CD14-positive monocyte (primary cell): ENCODE measurements at regions not wholly inside any gene's neighbourhood (a gene's known extent, or its start where the extent isn't known, plus 50 kb on each side); places are given as distances from the start of the nearest gene placed in this dataset.
A peak's percentile ranks its signal among the peaks of the same experiment; 100 is the strongest.

ENCODE experiments used
- DNase-seq, 3 donors: peaks; one replicate each; pipeline ENCODE4 v3.0.0-alpha.2; 2011 to 2022
- H2AFZ ChIP-seq: 2 replicates; pipeline ENCODE4 v1.6.0; 2012; ENCODE audit warnings: mild to moderate bottlenecking, low read depth, low read length, inconsistent platforms; ENCODE audit not compliant: insufficient read depth, poor library complexity, severe bottlenecking
- H3K27ac ChIP-seq, 2 donors: 1 replicate in 1 of 2; 2 replicates in 1 of 2; pipeline ENCODE4 v1.5.1; 2012 to 2013; ENCODE audit warnings: low read length in 2 of 2, control low read depth in 1 of 2, inconsistent platforms in 1 of 2, low read depth in 1 of 2, mild to moderate bottlenecking in 1 of 2
- H3K27me3 ChIP-seq, 2 donors: one replicate each; pipeline versions ENCODE4 v1.6.0 to v1.6.1; 2011 to 2013; ENCODE audit warnings: low read length in 2 of 2; ENCODE audit not compliant: control insufficient read depth in 2 of 2, insufficient read depth in 2 of 2
- H3K36me3 ChIP-seq, 2 donors: replicated peaks in 1 of 2; 1 replicate in 1 of 2; 2 replicates in 1 of 2; pipeline versions ENCODE4 v1.5.1 to v1.6.1; 2012 to 2013; ENCODE audit warnings: low read length in 2 of 2, control low read depth in 1 of 2, inconsistent platforms in 1 of 2, mild to moderate bottlenecking in 1 of 2; ENCODE audit not compliant: insufficient read depth in 2 of 2, control insufficient read depth in 1 of 2
- H3K4me1 ChIP-seq, 2 donors: 1 replicate in 1 of 2; 2 replicates in 1 of 2; pipeline versions ENCODE4 v1.5.1 to v1.6.1; 2012 to 2013; ENCODE audit warnings: low read length in 2 of 2, control low read depth in 1 of 2, inconsistent platforms in 1 of 2, mild to moderate bottlenecking in 1 of 2, moderate library complexity in 1 of 2; ENCODE audit not compliant: insufficient read depth in 2 of 2, control insufficient read depth in 1 of 2
- H3K4me2 ChIP-seq: replicated peaks from 2 replicates; pipeline ENCODE3; 2012; ENCODE audit warnings: low read length, moderate library complexity, mild to moderate bottlenecking; ENCODE audit not compliant: poor library complexity, severe bottlenecking; ENCODE audit errors: extremely low read depth
- H3K4me3 ChIP-seq, 3 experiments: fragments of 200-600 bp in 1 of 3; sonication (generic) in 1 of 3; replicated peaks in 1 of 3; 1 replicate in 2 of 3; 2 replicates in 1 of 3; pipeline ENCODE4 v1.5.1; 2011 to 2013; ENCODE audit warnings: low read length in 3 of 3, mild to moderate bottlenecking in 3 of 3, control low read depth in 2 of 3, low read depth in 2 of 3, inconsistent platforms in 1 of 3, moderate library complexity in 1 of 3
- H3K79me2 ChIP-seq: 2 replicates; pipeline ENCODE4 v1.6.0; 2012; ENCODE audit warnings: mild to moderate bottlenecking, control low read depth, inconsistent platforms, low read length, moderate library complexity; ENCODE audit not compliant: insufficient read depth
- H3K9ac ChIP-seq: 2 replicates; pipeline ENCODE4 v1.6.0; 2017; ENCODE audit warnings: low read length, mild to moderate bottlenecking; ENCODE audit not compliant: insufficient read depth, poor library complexity, severe bottlenecking
- H3K9me3 ChIP-seq, 2 donors: replicated peaks in 1 of 2; 1 replicate in 1 of 2; 2 replicates in 1 of 2; pipeline versions ENCODE4 v1.5.1 to v1.6.1; 2012 to 2013; ENCODE audit warnings: low read length in 2 of 2, control low read depth in 1 of 2; ENCODE audit not compliant: control insufficient read depth in 1 of 2, insufficient read depth in 1 of 2
- H4K20me1 ChIP-seq: 2 replicates; pipeline ENCODE4 v1.6.0; 2012; ENCODE audit warnings: mild to moderate bottlenecking, low read length, control low read depth, moderate library complexity; ENCODE audit not compliant: insufficient read depth
- H3K27ac Mint-ChIP-seq, 7 donors: one replicate each; pipeline ENCODE4 v1.8.0; 2020; ENCODE audit warnings: mild to moderate bottlenecking in 7 of 7, mixed read lengths in 7 of 7, moderate library complexity in 6 of 7, inconsistent platforms in 2 of 7
- H3K27me3 Mint-ChIP-seq, 3 donors: one replicate each; pipeline ENCODE4 v1.8.0; 2021 to 2022; ENCODE audit warnings: low read depth in 3 of 3, mild to moderate bottlenecking in 3 of 3, mixed read lengths in 3 of 3, moderate library complexity in 3 of 3, inconsistent platforms in 1 of 3
- H3K36me3 Mint-ChIP-seq, 2 donors: one replicate each; pipeline ENCODE4 v1.8.0; 2020; ENCODE audit warnings: mixed read lengths in 2 of 2, inconsistent platforms in 1 of 2, mild to moderate bottlenecking in 1 of 2
- H3K4me1 Mint-ChIP-seq: one replicate; pipeline ENCODE4 v1.8.0; 2020; ENCODE audit warnings: mild to moderate bottlenecking, mixed read lengths
- H3K4me3 Mint-ChIP-seq, 2 donors: one replicate each; pipeline ENCODE4 v1.8.0; 2020; ENCODE audit warnings: mild to moderate bottlenecking in 2 of 2, mixed read lengths in 2 of 2, moderate library complexity in 1 of 2
- H3K9me3 Mint-ChIP-seq, 7 donors: one replicate each; pipeline ENCODE4 v1.8.0; 2020 to 2022; ENCODE audit warnings: mixed read lengths in 7 of 7, mild to moderate bottlenecking in 6 of 7, moderate library complexity in 6 of 7, inconsistent platforms in 2 of 7
- WGBS: methylation state at CpG from one replicate; pipeline ENCODE4 v1.1.5; 2013; ENCODE audit warnings: missing lambda C conversion rate; ENCODE audit not compliant: insufficient coverage; 5-methylcytosine and 5-hydroxymethylcytosine counted together
- intact Hi-C, 2 donors: fragments of 100-400 bp; cut with micrococcal nuclease; formaldehyde crosslinking; loops; one replicate each; pipeline versions ENCODE4 v1.15.0 to v1.15.1; 2023
- TF ChIP-seq, protein P1 (sequence below): fragments of 200-600 bp; IDR thresholded peaks from one replicate; pipeline ENCODE4 v1.8.0; 2022; ENCODE audit warnings: antibody characterized with exemption, mild to moderate bottlenecking

DNA sequence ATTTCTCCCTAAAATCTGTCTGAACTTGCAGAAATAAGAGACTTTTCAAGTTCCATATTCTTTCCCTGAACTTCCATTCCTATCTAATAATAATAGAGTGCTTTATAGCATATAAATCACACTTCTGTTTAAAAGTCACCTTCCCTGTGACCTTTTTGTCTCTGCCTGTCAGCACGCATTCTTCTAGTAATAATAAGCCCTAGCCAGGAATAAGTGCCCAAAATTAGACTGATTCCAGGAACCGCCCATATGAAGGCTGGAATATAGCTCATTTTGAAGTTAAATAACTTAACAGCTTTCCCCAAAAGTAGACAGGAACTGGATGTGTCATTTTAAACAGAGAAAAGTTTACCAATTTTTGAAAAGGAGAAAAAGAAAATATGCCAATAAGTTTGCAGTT, 576.5 kb downstream of the EPHA4 start:
- Histone ChIP-seq H3K9me3 (peaks cover 0 to 3% of the 10 kb centered on the region in 2 donors), H3K4me2 (no peak overlapping the region), H3K4me3 (no peak overlapping the region), H3K27ac (no peak overlapping the region), H2AFZ (no peak overlapping the region), H3K9ac (no peak overlapping the region), H3K4me1 (no peaks in the 10 kb centered on the region), H3K79me2 (no peaks in the 10 kb centered on the region), H4K20me1 (no peaks in the 10 kb centered on the region), H3K27me3 (no peaks in the 10 kb centered on the region), H3K36me3 (no peaks in the 10 kb centered on the region)
- DNase-seq = no peak
- no peaks in the 10 kb centered on the region for H3K36me3 Mint-ChIP-seq
- TF ChIP-seq, protein P1, sequence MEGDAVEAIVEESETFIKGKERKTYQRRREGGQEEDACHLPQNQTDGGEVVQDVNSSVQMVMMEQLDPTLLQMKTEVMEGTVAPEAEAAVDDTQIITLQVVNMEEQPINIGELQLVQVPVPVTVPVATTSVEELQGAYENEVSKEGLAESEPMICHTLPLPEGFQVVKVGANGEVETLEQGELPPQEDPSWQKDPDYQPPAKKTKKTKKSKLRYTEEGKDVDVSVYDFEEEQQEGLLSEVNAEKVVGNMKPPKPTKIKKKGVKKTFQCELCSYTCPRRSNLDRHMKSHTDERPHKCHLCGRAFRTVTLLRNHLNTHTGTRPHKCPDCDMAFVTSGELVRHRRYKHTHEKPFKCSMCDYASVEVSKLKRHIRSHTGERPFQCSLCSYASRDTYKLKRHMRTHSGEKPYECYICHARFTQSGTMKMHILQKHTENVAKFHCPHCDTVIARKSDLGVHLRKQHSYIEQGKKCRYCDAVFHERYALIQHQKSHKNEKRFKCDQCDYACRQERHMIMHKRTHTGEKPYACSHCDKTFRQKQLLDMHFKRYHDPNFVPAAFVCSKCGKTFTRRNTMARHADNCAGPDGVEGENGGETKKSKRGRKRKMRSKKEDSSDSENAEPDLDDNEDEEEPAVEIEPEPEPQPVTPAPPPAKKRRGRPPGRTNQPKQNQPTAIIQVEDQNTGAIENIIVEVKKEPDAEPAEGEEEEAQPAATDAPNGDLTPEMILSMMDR = no peak
- WGBS = no CpG with 5 or more reads among the region's 2 CpGs
- no peak overlapping the region for H3K27ac Mint-ChIP-seq
- intact Hi-C loops = no loop called here
- H3K4me3 Mint-ChIP-seq = no peak overlapping the region
- no peaks in the 10 kb centered on the region for H3K4me1 Mint-ChIP-seq
- no peaks in the 10 kb centered on the region for H3K27me3 Mint-ChIP-seq
- H3K9me3 Mint-ChIP-seq = peaks cover 0 to 5% (median 3%) of the 10 kb centered on the region in 7 donors

DNA sequence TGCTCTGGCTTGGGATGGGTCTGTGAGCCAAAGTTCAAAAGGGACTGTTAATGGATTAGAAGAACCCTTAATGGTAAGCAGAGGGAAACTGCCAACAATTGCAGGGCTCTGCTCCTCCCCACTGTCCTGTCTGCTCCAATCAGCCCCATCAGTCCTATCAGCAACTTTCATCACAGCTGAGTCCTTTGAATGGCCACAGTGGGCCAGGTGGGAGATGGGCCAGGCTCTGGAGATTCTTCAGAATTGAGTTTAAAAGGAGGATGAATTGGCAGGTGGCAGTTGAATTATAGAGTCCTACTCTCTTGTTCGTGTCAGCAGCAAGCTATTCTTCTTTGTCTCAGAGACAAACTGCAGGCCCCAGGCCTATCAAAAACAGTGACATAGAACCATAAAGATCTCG, 573.9 kb downstream of the EPHA4 start:
- no peaks in the 10 kb centered on the region for H3K79me2 ChIP-seq
- no peak for DNase-seq
- TF ChIP-seq, protein P1 = no peak
- Mint-ChIP-seq H3K36me3 (no peaks in the 10 kb centered on the region), H3K27me3 (no peaks in the 10 kb centered on the region), H3K4me3 (no peak overlapping the region), H3K4me1 (no peaks in the 10 kb centered on the region), H3K27ac (peak overlapping the region in 1 of 7 donors; percentile 14), H3K9me3 (peaks cover 0 to 5% (median 3%) of the 10 kb centered on the region in 7 donors)
- no peak overlapping the region for H2AFZ ChIP-seq
- no peaks in the 10 kb centered on the region for H4K20me1 ChIP-seq
- H3K27me3 ChIP-seq = no peaks in the 10 kb centered on the region
- peaks cover 0 to 3% of the 10 kb centered on the region in 2 donors for H3K9me3 ChIP-seq
- H3K36me3 ChIP-seq = no peaks in the 10 kb centered on the region
- intact Hi-C loops = no loop called here
- H3K27ac ChIP-seq = no peak overlapping the region
- no peak overlapping the region for H3K4me3 ChIP-seq
- no peak overlapping the region for H3K4me2 ChIP-seq
- H3K9ac ChIP-seq = no peak overlapping the region
- H3K4me1 ChIP-seq = no peaks in the 10 kb centered on the region
- no CpG with 5 or more reads among the region's 2 CpGs for WGBS
